SIG-M5 treated with dmso at 0.1 percent for 504 hours (cell line): ENCODE measurements at regions not wholly inside any gene's neighbourhood (a gene's known extent, or its start where the extent isn't known, plus 50 kb on each side); places are given as distances from the start of the nearest gene placed in this dataset.

ENCODE experiments used
- DNase-seq: peaks from one replicate; lab custom pipeline; 2025; ENCODE audit not compliant: unreplicated experiment; lab: John Stamatoyannopoulos, UW

DNA sequence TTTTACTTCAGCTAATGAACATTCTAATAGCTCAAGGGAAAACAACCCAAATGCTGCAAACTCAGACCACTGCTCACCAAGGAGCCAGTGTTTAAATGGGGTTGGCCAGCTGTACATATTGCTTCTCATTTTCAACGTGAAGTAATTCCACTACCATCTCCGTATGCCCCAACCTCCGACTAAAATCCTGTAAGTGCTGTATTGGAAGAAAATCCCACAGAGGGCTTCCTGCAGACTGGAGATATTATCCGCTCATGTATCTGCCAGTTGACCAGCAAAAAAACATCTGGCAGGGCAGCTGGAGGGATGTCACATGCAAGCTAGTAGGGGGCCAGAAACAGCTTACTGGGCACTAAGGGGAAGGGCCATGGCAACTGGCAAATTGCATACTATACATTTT lies 485.0 kb downstream of the SNAPC1 start:
- no peak for DNase-seq

DNA sequence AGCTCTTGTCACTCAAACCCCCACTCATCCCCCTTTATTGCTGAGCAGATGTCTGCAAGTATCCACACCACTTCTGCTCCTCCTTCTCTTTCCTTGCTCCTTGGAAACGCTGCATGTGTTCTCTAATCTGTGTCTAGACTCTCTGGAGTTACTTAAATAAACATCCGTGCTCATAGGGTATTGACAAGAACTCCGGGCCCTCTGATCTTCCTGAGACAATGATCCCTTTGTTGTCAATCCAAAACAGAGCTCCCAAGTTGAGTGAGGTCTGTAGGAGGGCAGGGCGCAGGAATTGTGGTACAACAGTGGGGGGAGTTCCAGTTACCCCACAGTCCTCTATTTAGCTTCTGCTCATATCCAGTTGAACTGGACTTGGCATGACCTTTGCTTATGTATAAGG lies 489.0 kb downstream of the SNAPC1 start:
- no peak for DNase-seq

DNA sequence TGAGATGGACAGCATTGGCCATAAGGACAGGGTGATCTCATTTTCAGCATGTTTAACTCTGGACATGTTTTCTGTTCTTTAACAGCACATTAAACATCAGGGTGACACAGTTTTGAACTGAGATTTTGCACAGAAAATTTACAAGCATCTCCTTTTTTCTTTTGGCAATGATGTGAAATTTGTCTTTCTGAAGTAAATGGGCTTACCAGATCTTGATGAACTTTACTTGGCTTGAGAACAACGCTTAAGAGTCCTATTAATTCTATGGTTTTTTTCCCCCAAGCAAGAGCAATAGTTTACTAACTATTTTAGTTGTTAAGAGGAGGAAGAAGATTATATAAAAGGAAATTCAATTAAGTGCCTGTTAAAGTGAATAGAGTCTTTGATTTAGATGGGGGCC lies 491.0 kb downstream of the SNAPC1 start:
- no peak for DNase-seq

DNA sequence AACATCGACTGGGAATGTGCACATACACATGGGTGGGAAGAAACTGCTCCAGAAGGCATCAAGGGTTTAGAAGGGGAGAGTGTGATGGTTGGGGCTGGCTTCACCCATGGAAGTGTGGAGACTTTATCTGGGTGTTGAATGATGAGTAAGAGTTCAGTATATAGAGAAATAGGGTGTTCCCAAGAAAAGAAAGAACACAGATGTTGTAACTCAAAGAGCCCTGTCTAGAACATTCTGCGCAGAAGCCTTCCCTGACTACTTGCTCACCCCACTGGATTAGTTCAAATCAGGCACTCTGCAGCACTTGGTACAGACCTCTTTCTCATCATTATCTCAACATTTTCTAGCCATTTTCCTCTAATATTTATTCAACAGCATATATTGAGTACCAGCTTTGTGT lies 491.7 kb downstream of the SNAPC1 start:
- DNase-seq, result no peak

DNA sequence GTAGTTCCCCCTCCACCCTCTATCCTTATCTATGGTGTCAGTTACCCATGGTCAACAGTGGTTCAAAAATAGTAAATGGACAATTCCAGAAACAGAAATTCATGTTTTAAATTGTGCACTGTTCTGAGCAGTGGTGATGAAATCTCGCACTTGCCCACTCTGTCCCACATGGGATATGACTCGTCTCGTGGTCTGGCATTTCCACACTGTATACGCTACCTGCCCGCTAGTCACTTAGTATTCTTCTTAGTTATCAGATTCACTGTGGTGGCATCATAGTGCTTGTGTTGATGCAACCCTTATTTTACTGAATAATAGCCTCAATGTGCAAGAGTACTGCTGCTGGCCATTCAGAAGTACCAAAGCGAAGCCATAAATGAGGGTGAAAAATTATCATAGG lies 507.0 kb downstream of the SNAPC1 start:
- no peak for DNase-seq

DNA sequence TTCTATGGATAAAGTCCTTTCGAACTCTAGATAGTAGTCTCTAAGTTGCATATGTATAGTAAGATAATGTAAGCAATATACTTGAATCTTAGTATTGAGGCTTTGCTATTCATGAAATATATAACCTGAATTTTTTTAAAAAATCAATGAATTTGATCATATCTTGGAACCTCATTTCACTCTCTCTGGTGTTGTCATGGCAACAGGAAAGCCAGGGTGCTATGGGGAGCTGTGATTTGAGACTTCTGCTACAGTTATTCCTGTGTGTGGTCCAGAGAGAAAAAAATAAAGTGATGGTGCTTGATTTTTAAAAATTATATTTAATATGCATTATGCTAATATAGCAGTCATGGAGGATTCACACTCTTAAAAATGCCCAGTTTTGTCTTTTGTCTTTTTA lies 508.0 kb downstream of the SNAPC1 start:
- no peak for DNase-seq

DNA sequence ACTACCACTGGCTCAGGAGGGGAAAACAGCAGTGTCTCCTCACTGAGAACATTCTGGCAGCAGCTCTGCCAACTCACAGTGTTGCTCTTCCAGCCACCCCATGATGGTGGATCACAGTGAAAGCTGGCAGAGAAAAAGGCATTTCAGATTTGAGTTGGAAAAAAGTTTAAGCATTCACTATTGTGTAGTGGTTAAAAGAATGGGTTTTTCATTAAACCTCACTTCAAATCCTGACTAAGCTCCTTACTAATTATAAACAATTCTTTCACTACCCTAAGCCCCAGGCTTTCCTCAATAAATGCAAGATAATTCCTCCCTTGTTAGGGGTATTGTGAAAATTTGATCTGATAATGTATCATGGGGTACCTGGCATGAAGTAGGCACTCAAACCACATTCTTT lies 518.1 kb downstream of the SNAPC1 start:
- no peak for DNase-seq

DNA sequence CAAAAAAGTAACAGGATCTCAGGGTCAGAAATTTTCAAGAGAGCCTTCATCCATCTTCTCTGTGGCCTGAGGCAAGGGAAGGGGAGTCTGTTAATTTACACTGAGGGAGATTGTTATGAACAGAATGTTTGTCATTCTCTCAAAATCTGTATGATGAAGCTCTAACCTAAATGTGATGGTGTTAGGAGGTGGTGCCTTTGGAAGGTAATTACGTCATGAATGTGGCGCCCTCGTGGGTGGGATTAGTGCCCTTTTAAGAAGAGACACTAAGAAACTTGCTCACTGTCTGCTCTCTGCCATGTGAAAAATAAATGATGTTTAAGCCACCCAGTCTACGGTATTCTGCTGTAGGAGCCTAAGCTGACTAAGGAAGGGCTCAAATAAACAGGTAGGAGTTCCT lies 521.6 kb downstream of the SNAPC1 start:
- no peak for DNase-seq

DNA sequence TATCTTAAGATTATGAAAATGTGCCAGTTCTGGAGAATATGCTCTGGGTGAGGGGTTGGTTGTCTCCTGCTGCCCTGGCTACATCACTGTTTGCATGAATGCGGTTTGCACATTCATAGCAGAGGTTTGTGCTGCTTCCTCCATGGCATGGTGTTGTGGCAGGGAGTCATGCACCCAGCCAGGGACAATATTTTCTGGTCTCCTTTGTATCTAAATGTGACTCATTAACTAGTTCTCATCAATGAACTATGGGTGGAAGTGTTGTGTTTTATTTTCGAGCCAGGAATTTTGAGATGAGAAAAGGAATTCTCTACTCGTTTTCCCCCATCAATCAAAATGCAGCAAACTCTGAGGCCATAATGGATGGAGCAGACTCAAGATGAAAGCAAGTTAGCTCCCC lies 527.3 kb downstream of the SNAPC1 start:
- DNase-seq, result no peak

DNA sequence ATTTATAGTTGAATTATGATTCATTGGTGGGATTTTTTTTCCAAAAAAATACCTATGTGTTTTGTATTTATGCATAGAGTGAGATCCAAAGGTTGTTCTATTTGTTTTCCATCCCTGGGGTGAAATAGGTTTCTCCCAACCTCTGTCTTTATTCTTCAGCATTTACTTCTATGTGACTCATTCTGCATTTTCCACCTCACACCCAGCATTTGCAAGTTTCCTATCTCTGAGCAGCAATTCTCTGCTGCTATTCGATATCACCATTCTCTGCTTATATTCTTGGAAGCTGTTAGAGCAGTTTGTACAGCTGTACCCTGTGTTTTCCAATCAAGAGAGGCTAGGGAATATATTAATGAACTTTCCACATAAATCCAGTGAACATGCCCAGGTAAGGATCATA lies 538.9 kb downstream of the SNAPC1 start:
- DNase-seq, result no peak

DNA sequence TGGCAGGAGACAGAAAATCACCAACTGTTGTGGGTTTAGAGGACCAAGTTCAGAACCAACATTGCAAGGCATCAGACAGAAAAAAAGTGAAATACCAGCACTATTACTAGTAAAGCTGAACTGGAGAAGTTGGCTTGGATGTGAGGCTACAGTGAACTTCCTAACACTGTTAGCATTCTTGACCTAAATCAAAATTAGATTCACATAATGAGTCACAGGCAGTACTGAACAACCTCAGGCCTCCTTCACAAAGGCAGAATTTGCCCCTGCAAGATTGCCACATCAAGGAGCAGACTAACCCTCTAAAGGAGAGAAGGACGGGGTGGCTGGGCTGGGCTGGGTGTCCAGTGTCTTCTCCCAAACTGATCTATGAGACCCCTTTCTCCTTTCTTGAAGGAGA lies 539.7 kb downstream of the SNAPC1 start:
- no peak for DNase-seq

DNA sequence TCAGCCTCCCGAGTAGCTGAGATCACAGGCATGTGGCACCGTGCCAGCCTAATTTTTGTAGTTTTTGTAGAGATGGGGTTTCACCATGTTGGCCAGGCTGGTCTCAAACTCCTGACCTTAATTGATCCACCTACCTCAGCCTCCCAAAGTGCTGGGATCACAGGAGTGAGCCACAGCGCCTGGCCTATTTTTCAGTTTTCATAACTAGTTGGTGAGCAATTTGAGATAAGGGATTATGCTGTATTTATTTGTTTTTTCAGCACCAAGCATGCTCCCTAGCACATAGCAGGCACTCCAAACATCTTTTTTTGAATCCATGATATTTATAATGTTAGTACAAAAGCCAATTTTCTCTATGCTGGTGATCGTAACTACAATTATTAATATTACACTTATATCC lies 541.2 kb downstream of the SNAPC1 start:
- DNase-seq, result no peak

DNA sequence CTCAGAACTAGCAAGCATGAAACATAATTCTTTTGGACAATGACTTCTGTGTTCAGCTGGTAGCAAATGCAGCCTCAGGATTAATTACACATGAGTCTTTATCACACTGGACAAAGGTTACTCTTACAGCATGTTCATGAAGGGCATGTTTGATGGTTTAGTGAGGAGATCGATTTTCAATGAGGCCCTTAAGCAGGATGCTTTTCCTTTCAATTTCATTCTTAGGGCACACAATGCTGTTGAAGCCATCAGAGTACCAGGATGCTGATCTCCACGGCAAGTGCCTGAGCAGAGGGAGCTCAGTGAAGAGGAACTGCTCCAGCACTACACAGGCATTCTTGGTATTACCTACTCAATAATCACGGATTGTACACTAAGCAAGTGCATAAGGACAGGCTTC lies 542.0 kb downstream of the SNAPC1 start:
- DNase-seq, result no peak

DNA sequence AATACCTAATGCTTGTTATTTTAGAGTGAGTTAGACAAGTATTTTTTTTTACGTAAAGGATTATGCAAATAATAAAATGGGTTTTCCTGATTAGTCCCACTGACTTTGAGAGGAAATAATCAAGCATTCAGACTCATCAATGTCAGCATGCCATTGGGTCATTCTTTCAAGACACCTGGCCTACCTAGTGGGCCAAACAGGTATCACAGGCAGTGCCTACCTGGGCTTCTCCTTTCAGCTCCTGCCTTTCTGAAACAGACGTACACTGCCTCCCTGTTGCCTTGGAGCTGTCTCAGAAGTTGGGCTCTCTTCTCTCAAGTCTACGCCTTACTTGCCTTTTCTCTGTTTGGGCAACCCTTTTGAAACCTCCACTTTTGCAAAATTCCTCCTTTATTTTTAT lies 545.6 kb downstream of the SNAPC1 start:
- no peak for DNase-seq

DNA sequence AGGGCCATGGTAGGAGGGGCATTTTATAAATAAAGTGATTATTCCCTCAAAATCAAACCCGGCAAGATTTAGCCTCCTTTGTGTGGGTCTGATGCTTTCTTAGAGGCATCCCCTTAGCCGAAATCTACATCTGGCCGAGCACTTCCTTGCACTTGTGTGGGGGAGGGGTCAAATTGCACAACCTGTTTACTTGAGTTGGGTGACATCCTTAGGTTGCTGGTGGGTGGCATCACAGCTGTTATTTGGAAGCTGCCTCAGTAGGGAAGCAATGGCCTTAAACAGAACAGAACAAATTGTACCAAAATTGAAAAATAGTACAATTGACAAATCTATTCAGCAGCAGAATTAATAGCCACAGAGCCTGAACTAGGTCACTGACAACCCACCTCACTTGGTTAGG lies 546.1 kb downstream of the SNAPC1 start:
- no peak for DNase-seq

DNA sequence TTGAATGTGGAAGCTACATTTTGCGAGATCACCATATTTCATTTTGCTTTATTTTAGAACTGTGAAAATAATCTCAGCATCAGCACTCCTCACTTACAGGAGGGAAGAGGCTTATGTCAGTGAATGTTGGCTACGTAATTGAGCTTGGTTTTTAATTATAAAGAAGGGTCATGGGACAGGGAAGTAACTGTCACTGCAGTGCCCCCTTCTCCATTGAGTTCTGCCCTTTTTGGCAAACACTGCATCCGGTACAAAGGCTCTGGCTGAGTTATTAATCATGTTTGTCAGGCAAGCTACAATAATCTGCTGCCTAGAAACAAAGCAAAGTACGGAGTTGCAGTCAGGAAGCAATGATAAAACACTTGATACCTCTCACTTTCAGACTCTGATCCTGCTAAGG lies 546.7 kb downstream of the SNAPC1 start:
- DNase-seq, result no peak

DNA sequence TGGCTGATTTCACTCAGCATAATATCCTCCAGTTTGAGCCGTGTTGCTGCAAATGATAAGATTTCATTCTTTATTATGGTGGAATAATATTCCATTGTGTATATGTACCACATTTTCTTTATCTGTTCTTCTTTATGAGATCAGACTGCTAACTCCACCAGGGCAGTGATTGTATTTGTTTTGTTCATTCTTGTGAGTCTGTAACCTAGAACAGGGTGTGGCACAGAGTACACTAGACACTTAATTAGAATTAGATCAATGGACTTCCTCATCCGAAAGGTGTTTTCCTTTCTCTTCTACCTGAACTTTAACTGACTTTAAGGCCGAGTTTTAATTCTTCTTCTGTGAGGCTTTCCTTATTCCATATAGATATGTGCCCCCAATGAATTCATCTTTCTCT lies 551.0 kb downstream of the SNAPC1 start:
- DNase-seq, result no peak

DNA sequence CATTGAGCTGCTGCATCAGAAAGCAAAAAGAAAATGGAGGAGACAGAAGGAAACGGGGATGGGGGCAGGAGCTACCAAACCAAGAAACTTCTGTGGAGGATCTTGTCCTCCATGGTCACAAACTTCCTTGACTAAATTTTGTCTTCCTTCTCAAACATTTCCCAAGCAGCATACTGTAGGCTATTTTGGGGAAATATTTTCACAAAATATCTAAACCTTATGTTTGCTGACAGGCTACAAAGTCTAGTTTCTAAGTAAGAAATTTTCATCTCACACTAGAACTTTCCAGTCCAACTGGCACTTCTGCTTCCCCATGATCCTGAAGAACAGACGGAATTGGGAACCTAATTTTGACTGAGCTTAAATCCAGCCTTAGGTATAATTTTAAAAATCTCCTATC lies 552.0 kb downstream of the SNAPC1 start:
- DNase-seq, result no peak

DNA sequence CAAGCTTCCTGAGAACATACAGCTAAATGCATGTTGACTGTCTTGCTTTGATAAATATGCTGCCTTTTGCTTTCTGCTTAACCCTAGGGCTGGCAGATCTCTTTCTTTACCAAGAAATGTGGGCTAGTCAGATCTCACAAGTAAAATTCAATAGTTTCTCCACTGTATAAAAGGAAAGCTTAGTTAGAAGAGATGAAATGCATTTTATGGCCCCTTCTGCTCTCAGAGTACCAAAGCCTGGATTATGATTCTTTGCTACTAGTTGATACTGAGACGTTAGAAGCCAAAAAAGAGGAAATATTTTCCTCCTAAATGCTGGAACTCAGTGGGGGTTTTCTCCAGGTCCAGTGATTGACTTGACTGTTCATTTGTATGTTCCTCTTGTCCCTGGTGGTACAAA lies 552.7 kb downstream of the SNAPC1 start:
- no peak for DNase-seq

DNA sequence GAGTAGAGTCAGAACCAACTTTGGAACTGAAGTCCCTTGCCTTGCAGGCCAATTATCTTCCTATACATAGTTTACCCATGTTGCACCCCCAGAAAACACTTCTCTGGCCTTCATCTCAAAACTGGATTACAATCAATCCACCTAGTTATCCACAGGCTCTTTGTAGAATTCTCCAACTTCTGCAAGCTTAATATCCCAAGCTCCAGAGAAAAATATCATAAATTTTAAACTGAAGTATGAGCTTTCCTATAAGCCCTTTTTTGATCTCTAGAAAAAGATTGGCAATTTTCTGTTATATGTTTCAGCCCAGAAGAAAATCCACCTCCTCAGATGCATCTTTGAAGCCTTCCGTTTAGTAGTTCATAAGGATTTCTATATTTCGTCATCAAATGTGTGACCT lies 553.4 kb downstream of the SNAPC1 start:
- no peak for DNase-seq

DNA sequence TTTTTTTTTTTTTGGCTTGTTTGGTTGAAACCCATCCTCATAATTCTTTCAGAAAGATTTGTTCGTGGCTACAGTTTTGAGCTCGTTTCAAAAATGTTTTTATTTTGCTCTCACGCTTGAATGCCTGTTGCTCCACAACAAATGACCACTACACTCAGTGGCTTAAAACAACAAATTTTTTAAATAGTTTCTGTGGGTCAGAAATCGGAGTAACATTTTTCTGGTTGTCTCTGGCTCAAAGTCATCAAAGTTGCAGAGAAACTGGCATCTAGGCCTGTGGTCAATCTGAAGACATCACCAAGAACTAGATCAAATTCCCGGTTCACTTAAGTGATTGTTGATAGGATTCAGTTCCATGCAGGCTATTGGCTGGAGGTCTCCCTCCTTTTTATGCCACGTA lies 560.0 kb downstream of the SNAPC1 start:
- DNase-seq, result no peak

DNA sequence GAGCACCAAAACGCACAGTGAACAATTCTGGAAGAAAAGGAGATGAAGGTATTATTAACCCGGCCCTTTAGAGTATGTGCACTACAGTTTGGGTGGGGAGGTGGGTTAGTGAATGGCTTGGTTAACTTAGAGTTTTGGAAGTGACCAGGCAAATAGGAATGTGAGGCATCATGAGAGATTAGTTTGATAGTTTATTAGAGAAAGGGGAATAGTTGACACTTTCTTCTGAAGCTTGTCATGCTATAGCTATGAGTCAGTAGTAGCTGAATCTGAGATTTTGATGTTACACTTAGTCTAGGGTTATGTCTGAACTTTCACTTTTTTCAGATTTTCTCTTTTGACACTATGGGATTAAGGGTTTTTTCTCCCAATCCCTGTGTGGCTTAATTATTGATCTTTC lies 567.2 kb downstream of the SNAPC1 start:
- DNase-seq, result no peak

DNA sequence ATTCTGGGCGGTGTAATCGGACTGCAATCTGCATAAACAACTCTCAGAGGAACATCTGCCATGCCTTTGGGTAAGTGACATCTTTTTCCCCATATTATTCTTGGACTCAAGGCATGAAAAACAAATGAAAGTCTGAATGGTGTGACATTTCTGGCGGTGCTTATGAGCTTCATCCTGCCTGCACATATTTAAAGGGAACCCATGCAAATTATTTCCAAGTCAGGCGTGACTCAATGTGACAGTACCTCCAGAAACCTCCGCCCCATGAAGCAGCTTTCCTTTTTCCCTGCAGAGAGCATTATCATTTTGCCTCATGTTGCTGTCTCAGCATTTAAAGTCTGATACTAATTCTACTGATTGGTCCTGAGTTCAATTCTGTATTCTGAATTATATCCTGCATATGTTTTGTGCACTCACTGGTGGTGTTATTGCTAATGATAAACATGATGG lies 585.4 kb downstream of the SNAPC1 start:
- no peak for DNase-seq

DNA sequence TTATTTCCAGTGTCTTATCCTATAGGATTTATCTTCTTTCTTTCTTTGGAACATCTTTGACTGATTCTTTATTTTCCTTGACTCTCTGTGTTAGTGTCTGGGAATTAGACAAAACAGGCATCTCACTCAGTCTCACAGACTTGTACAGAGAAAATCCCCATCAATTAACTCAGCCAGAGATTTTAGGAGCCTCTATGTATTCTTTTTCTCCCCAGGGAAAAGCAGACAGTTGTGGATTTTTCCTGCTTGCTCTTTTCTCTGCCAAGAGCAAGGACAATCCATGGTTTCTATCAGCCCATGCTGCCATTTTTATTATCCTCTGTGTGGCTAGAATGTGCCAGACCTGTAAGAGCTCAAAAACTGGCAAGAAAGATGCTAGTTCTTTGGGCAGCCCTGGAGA lies 595.1 kb downstream of the SNAPC1 start:
- DNase-seq, result no peak
